ENCODE measurements at regions not wholly inside any gene's neighbourhood (a gene's known extent, or its start where the extent isn't known, plus 50 kb on each side); places are given as distances from the start of the nearest gene placed in this dataset.

- H3K27me3 Mint-ChIP-seq (ENCODE audit: low read depth in 3 of 3): peaks cover 12 to 20% (median 16%) of the 10 kb centered on the region in 3 donors
These were observed 77.8 kb upstream of the SHB start for GRCh38 chr9:38146844-38147243.

DNA sequence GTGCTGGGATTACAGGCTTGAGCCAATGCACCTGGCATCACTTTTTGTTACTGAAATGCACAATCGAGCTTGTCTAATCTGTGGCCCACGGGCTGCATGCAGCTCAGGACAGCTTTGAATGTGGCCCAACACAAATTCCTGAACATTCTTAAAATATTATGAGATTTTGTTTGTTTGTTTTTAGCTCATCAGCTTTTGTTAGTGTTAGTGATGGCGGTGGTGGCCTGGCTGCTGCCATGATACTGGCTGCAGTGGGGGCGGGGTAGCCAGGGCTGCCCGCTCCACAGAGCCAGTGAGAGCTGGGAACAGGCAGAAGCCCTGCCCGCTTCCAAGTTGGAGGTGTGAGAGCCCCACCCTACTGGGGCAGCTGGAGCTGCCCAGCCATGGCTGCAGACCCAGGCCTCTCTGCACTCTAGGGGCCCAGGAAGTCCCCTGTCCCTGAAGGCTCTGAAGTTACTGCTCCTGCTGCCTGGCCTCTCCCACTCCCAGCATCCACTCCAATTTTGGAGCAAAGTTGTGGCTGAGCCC lies 76.6 kb upstream of the SHB start:
- no peaks in the 10 kb centered on the region for H4K20me1 ChIP-seq (ENCODE audit: insufficient read depth, low read length)
- no peaks in the 10 kb centered on the region for H3K36me3 ChIP-seq (replicated peaks in 1 of 2; ENCODE audit: control insufficient read depth in 1 of 2, insufficient read depth in 2 of 2, low read length in 2 of 2)
- H3K9me3 ChIP-seq (replicated peaks in 1 of 2; ENCODE audit: control insufficient read depth in 1 of 2, insufficient read depth in 1 of 2, low read length in 2 of 2): peaks cover 0 to 11% of the 10 kb centered on the region in 2 donors
- TF ChIP-seq CTCF (IDR thresholded peaks at IDR 0.05): no peak
- intact Hi-C loops (cut with micrococcal nuclease): no loop called here
- no peak overlapping the region for H3K4me3 Mint-ChIP-seq
- peaks cover 0 to 10% of the 10 kb centered on the region in 2 donors for H3K27me3 ChIP-seq (ENCODE audit: control insufficient read depth in 2 of 2, insufficient read depth in 2 of 2, low read length in 2 of 2)
- H2AFZ ChIP-seq (ENCODE audit: insufficient read depth, low read depth, low read length, poor library complexity, severe bottlenecking): no peak overlapping the region
- peaks cover 0 to 9% (median 5%) of the 10 kb centered on the region in 7 donors for H3K9me3 Mint-ChIP-seq
- DNase-seq: no peak
- H3K27me3 Mint-ChIP-seq (ENCODE audit: low read depth in 3 of 3): peaks cover 18 to 29% (median 24%) of the 10 kb centered on the region in 3 donors
- H3K36me3 Mint-ChIP-seq: no peaks in the 10 kb centered on the region
- H3K79me2 ChIP-seq (ENCODE audit: insufficient read depth, low read length): no peaks in the 10 kb centered on the region
- no peak overlapping the region for H3K4me2 ChIP-seq (replicated peaks; ENCODE audit: extremely low read depth, low read length, poor library complexity, severe bottlenecking)
- no peak overlapping the region for H3K4me3 ChIP-seq (replicated peaks in 1 of 3; ENCODE audit: low read depth in 2 of 3, low read length in 3 of 3)
- no peaks in the 10 kb centered on the region for H3K4me1 Mint-ChIP-seq
- no peak overlapping the region for H3K9ac ChIP-seq (ENCODE audit: insufficient read depth, low read length, poor library complexity, severe bottlenecking)
- H3K27ac Mint-ChIP-seq: no peak overlapping the region
- no peaks in the 10 kb centered on the region for H3K4me1 ChIP-seq (ENCODE audit: control insufficient read depth in 1 of 2, insufficient read depth in 2 of 2, low read length in 2 of 2)
- WGBS (ENCODE audit: insufficient coverage): 100% methylated on average over 5 of the region's 6 CpGs
- H3K27ac ChIP-seq (ENCODE audit: low read depth in 1 of 2, low read length in 2 of 2): no peak overlapping the region

More at GRCh38 chr9:38146844-38147243, 77.8 kb upstream of the SHB start:
- H3K4me1 ChIP-seq (ENCODE audit: control insufficient read depth in 1 of 2, insufficient read depth in 2 of 2, low read length in 2 of 2): no peaks in the 10 kb centered on the region
- intact Hi-C loops (cut with micrococcal nuclease): no loop called here
- Mint-ChIP-seq H3K36me3 (no peaks in the 10 kb centered on the region), H3K9me3 (peaks cover 0 to 9% (median 5%) of the 10 kb centered on the region in 7 donors), H3K4me1 (no peaks in the 10 kb centered on the region), H3K4me3 (no peak overlapping the region), H3K27ac (no peak overlapping the region)
- no peaks in the 10 kb centered on the region for H3K79me2 ChIP-seq (ENCODE audit: insufficient read depth, low read length)
- H3K27me3 ChIP-seq (ENCODE audit: control insufficient read depth in 2 of 2, insufficient read depth in 2 of 2, low read length in 2 of 2): peaks cover 0 to 8% of the 10 kb centered on the region in 2 donors
- peaks cover 0 to 11% of the 10 kb centered on the region in 2 donors for H3K9me3 ChIP-seq (replicated peaks in 1 of 2; ENCODE audit: control insufficient read depth in 1 of 2, insufficient read depth in 1 of 2, low read length in 2 of 2)
- no peak overlapping the region for H3K27ac ChIP-seq (ENCODE audit: low read depth in 1 of 2, low read length in 2 of 2)
- H3K4me3 ChIP-seq (replicated peaks in 1 of 3; ENCODE audit: low read depth in 2 of 3, low read length in 3 of 3): no peak overlapping the region
- DNase-seq: no peak
- H4K20me1 ChIP-seq (ENCODE audit: insufficient read depth, low read length): no peaks in the 10 kb centered on the region
- no peak for TF ChIP-seq CTCF (IDR thresholded peaks at IDR 0.05)
- H3K36me3 ChIP-seq (replicated peaks in 1 of 2; ENCODE audit: control insufficient read depth in 1 of 2, insufficient read depth in 2 of 2, low read length in 2 of 2): no peaks in the 10 kb centered on the region
- WGBS (ENCODE audit: insufficient coverage): 90% methylated on average over 7 of the region's 8 CpGs
- H3K9ac ChIP-seq (ENCODE audit: insufficient read depth, low read length, poor library complexity, severe bottlenecking): no peak overlapping the region
- H2AFZ ChIP-seq (ENCODE audit: insufficient read depth, low read depth, low read length, poor library complexity, severe bottlenecking): no peak overlapping the region
- H3K4me2 ChIP-seq (replicated peaks; ENCODE audit: extremely low read depth, low read length, poor library complexity, severe bottlenecking): no peak overlapping the region

All from CD14-positive monocyte (primary cell).